Stomach (tissue), 8 donors: ENCODE measurements at regions not wholly inside any gene's neighbourhood (a gene's known extent, or its start where the extent isn't known, plus 50 kb on each side); places are given as distances from the start of the nearest gene placed in this dataset.
A peak's percentile ranks its signal among the peaks of the same experiment; 100 is the strongest.

Experiments used
- DNase-seq, 2 donors: peaks; one replicate each; pipeline versions ENCODE4 v3.0.0 to v3.0.0-alpha.2; 2013 to 2019
- H3K27ac ChIP-seq, 5 donors: fragments of 200-600 bp in 4 of 5; sonication (generic) in 4 of 5; one replicate each; pipeline ENCODE4 v1.5.1; 2013 to 2019; ENCODE audit warnings: mild to moderate bottlenecking in 1 of 5, moderate library complexity in 1 of 5
- H3K27me3 ChIP-seq, 3 donors: fragments of 200-600 bp; sonication (generic); one replicate each; pipeline ENCODE4 v1.5.1; 2017 to 2019; ENCODE audit warnings: mixed run types in 1 of 3
- H3K36me3 ChIP-seq, 4 donors: fragments of 200-600 bp; sonication (generic); 1 replicate in 3 of 4; 2 replicates in 1 of 4; pipeline ENCODE4 v1.5.1; 2016 to 2019
- H3K4me1 ChIP-seq, 4 donors: fragments of 200-600 bp; sonication (generic); one replicate each; pipeline ENCODE4 v1.5.1; 2016 to 2019
- H3K4me3 ChIP-seq, 4 donors: fragments of 200-600 bp; sonication (generic) in 3 of 4; one replicate each; pipeline ENCODE4 v1.5.1; 2016 to 2019; ENCODE audit warnings: mild to moderate bottlenecking in 1 of 4
- H3K9me3 ChIP-seq, 4 donors: fragments of 200-600 bp; sonication (generic); one replicate each; pipeline ENCODE4 v1.5.1; 2016 to 2019
- EP300 ChIP-seq: sonication (generic); formaldehyde crosslinking; IDR thresholded peaks from one replicate; pipeline ENCODE4 v1.6.1; 2017; ENCODE audit warnings: antibody characterized with exemption
- POLR2A ChIP-seq, 4 donors: fragments of 450-650 bp; IDR thresholded peaks; one replicate each; pipeline ENCODE4 v1.6.1; 2016; ENCODE audit warnings: antibody characterized with exemption in 4 of 4, control low read depth in 2 of 4, mild to moderate bottlenecking in 1 of 4, moderate library complexity in 1 of 4
- POLR2AphosphoS5 ChIP-seq, 3 donors: sonication (generic); formaldehyde crosslinking; IDR thresholded peaks; one replicate each; pipeline ENCODE4 v1.6.1; 2016; ENCODE audit warnings: antibody characterized with exemption in 3 of 3
- WGBS, 5 donors: extraction: QIAGEN DNeasy Blood & Tissue Kit in 3 of 5; methylation state at CpG; one replicate each; pipeline versions ENCODE4 v1.1.5 to v1.1.7; 2013 to 2018; 5-methylcytosine and 5-hydroxymethylcytosine counted together
- intact Hi-C: fragments of 100-400 bp; cut with DNase I; formaldehyde crosslinking; loops from one replicate; pipeline ENCODE4 v1.15.1; 2023; ENCODE audit warnings: low total_unique reads
- TF ChIP-seq, protein P1 (sequence below), 7 experiments: fragments of 450-650 bp in 4 of 7; fragments of 200-600 bp in 3 of 7; sonication (generic) in 3 of 7; IDR thresholded peaks; one replicate each; pipeline ENCODE4 v1.5.1; 2016 to 2019; ENCODE audit warnings: antibody characterized with exemption in 7 of 7, control low read depth in 2 of 7, mild to moderate bottlenecking in 1 of 7
- donor health status: healthy with polysubstance abuse.
- donor health status: Bipolar disorder and iron deficiency.
- donor health status: healthy.

DNA sequence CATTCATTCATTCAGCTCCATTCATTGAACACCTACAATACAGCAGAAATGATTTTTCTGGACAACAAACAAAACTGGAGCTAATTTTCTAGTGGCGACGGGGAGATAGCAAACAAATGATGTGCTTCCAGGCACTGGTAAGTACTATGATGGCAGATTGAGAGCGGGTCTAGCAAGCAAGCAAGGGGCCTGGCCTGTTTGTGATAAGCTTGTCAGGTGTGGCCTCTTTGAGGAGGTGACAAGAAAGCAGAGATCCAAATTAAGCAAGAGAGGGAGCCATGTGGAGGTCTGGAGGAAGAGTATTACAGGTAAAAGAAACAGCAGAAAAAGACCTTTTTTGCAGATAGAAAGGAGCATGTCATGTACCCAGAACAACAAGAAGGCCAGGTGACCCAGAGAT lies 216.1 kb upstream of the CPHXL start:
- no peak for TF ChIP-seq POLR2A (IDR thresholded peaks at IDR 0.05)
- TF ChIP-seq POLR2AphosphoS5 (IDR thresholded peaks at IDR 0.05): no peak
- TF ChIP-seq EP300: no peak
- TF ChIP-seq, protein P1, sequence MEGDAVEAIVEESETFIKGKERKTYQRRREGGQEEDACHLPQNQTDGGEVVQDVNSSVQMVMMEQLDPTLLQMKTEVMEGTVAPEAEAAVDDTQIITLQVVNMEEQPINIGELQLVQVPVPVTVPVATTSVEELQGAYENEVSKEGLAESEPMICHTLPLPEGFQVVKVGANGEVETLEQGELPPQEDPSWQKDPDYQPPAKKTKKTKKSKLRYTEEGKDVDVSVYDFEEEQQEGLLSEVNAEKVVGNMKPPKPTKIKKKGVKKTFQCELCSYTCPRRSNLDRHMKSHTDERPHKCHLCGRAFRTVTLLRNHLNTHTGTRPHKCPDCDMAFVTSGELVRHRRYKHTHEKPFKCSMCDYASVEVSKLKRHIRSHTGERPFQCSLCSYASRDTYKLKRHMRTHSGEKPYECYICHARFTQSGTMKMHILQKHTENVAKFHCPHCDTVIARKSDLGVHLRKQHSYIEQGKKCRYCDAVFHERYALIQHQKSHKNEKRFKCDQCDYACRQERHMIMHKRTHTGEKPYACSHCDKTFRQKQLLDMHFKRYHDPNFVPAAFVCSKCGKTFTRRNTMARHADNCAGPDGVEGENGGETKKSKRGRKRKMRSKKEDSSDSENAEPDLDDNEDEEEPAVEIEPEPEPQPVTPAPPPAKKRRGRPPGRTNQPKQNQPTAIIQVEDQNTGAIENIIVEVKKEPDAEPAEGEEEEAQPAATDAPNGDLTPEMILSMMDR (IDR thresholded peaks at IDR 0.05): no peak
- DNase-seq: no peak
- peaks cover 0 to 3% (median 0%) of the 10 kb centered on the region in 3 donors for H3K27me3 ChIP-seq
- H3K4me3 ChIP-seq: no peak overlapping the region
- intact Hi-C loops: no loop called here
- H3K4me1 ChIP-seq: no peaks in the 10 kb centered on the region
- H3K27ac ChIP-seq: no peak overlapping the region
- no peaks in the 10 kb centered on the region for H3K36me3 ChIP-seq
- 42 to 76% (median 55%) methylated on average over 3 of the region's 3 CpGs for WGBS, 5 donors
- H3K9me3 ChIP-seq: no peaks in the 10 kb centered on the region

DNA sequence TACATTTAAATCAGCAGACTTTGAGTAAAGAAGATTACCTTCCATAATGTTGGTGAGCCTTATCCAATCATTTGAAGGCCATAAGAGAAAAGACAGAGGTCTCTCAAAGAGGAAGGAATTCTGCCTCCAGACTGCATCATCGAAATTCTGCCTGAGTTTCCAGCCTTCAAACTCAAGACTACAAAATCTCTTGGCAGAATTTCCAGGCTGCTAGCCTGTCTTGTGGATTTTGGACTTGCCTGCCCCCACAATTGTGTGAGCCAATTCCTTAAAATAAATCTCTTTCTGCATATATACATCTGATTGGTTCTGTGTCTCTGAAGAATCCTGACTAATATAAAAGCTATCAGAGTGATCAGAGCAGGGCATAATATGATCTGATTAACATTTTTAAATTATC lies 216.6 kb upstream of the CPHXL start:
- Histone ChIP-seq H3K27ac (no peak overlapping the region), H3K9me3 (no peaks in the 10 kb centered on the region), H3K27me3 (peaks cover 0 to 3% (median 0%) of the 10 kb centered on the region in 3 donors), H3K4me3 (no peak overlapping the region), H3K36me3 (no peaks in the 10 kb centered on the region), H3K4me1 (no peaks in the 10 kb centered on the region)
- DNase-seq: no peak
- 47 to 80% (median 62%) methylated on average over 1 of the region's 1 CpG for WGBS, 5 donors
- intact Hi-C loops: no loop called here
- TF ChIP-seq POLR2A (IDR thresholded peaks at IDR 0.05): no peak
- no peak for TF ChIP-seq EP300
- TF ChIP-seq, protein P1 (IDR thresholded peaks at IDR 0.05): no peak
- TF ChIP-seq POLR2AphosphoS5 (IDR thresholded peaks at IDR 0.05): no peak

DNA sequence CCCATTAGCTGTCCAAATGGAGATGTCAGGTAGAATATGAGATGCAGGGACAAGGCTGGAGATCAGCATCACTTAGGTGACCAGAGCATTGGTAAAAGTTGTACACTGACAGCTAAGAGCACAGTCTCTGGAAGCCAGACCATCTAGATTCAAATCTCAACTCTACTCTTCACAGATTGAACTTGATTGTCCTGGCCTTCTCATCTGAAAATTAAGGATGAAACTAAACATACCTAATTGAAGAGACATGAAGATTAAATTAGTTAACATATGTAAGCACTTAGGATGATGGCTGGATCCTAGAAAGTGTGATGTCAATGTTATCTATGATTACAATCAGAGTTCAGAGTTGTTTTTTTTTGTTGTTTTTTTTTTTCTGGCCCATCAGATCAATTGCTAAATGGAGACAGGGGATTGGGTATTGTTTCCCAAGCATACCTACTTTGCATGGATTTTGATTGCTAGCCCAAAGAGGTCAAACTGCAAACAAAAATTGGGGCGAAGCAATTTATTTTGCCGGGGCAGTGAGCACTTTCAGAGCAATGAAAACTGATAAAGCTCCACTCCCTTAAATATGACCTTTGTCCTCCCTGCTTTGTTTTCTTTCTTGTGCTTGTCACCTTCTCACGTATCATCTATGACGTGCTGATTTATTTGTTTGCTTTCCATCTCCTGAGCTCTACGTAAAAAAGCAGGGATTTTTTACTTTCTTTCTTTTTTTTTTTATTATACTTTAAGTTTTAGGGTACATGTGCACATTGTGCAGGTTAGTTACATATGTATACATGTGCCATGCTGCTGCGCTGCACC lies 217.6 kb upstream of the CPHXL start:
- Histone ChIP-seq H3K4me1 (no peaks in the 10 kb centered on the region), H3K9me3 (no peaks in the 10 kb centered on the region), H3K27me3 (peaks cover 0 to 1% (median 0%) of the 10 kb centered on the region in 3 donors), H3K36me3 (no peaks in the 10 kb centered on the region), H3K4me3 (no peak overlapping the region), H3K27ac (no peak overlapping the region)
- DNase-seq: peak in 1 of 2 donors; percentile 69
- 22 to 47% (median 36%) methylated on average over 5 to 6 of the region's 6 CpGs for WGBS, 5 donors
- TF ChIP-seq, protein P1 (IDR thresholded peaks at IDR 0.05): no peak
- no peak for TF ChIP-seq POLR2AphosphoS5 (IDR thresholded peaks at IDR 0.05)
- intact Hi-C loops: no loop called here

DNA sequence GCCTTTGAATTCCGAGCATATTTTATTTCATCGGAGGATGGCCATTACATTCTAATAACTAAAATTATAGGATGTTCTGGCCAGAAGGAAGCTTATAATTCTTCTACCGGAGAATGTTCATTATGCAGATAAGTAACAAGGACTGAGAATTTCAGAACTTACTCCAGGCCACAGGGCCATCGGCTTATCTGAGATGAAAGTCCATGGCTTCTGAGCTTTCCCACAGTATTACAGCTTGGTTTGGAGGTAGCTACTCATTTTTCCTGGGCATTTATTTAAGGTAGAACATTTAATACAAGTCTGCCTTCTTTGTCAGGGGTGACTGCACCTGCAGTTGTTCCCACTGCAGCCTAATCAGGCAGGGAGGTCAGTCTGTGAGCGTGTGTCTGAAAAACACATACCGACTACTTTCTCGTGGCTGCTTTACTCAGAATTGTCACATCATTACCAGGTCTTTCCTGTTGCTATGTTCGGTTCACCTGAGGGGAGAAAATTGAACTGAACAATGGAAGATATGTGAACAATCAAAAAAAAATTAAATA lies 219.7 kb upstream of the CPHXL start:
- 49 to 70% (median 61%) methylated on average over 8 of the region's 8 CpGs for whole genome bisulfite sequencing, 5 donors
- Histone ChIP-seq H3K9me3 (no peaks in the 10 kb centered on the region), H3K36me3 (no peaks in the 10 kb centered on the region), H3K27ac (no peak overlapping the region), H3K4me1 (no peaks in the 10 kb centered on the region), H3K27me3 (no peaks in the 10 kb centered on the region), H3K4me3 (no peak overlapping the region)
- TF ChIP-seq EP300: no peak
- TF ChIP-seq POLR2AphosphoS5 (IDR thresholded peaks at IDR 0.05): no peak
- TF ChIP-seq, protein P1 (IDR thresholded peaks at IDR 0.05): no peak
- TF ChIP-seq POLR2A (IDR thresholded peaks at IDR 0.05): no peak
- intact Hi-C loops: no loop called here
- peak in 1 of 2 donors; percentile 30 for DNase-seq
